GM19324 (cell line): ENCODE measurements at regions not wholly inside any gene's neighbourhood (a gene's known extent, or its start where the extent isn't known, plus 50 kb on each side); places are given as distances from the start of the nearest gene placed in this dataset.

Experiments used
- ATAC-seq: cut with Tn5 transposase; IDR thresholded peaks from one replicate; pipeline ENCODE4 v1.9.1; 2021; ENCODE audit warnings: mild to moderate bottlenecking, moderate library complexity; ENCODE audit not compliant: unreplicated experiment, low FRiP score

GRCh38 chr4:177033632-177034031 is 240.9 kb upstream of the VEGFC start:
- ATAC-seq, result no peak

- no peak for ATAC-seq
Observed at GRCh38 chr4:177041356-177041755, 248.6 kb upstream of the VEGFC start.

- ATAC-seq, result peak; percentile 78
Observed at GRCh38 chr4:177047070-177047850, 254.5 kb upstream of the VEGFC start.

GRCh38 chr4:177047851-177048174 is 255.1 kb upstream of the VEGFC start:
- ATAC-seq, result no peak

GRCh38 chr4:177051473-177052060 is 258.1 kb upstream of the NEIL3 start:
- ATAC-seq, result peak; percentile 89

DNA sequence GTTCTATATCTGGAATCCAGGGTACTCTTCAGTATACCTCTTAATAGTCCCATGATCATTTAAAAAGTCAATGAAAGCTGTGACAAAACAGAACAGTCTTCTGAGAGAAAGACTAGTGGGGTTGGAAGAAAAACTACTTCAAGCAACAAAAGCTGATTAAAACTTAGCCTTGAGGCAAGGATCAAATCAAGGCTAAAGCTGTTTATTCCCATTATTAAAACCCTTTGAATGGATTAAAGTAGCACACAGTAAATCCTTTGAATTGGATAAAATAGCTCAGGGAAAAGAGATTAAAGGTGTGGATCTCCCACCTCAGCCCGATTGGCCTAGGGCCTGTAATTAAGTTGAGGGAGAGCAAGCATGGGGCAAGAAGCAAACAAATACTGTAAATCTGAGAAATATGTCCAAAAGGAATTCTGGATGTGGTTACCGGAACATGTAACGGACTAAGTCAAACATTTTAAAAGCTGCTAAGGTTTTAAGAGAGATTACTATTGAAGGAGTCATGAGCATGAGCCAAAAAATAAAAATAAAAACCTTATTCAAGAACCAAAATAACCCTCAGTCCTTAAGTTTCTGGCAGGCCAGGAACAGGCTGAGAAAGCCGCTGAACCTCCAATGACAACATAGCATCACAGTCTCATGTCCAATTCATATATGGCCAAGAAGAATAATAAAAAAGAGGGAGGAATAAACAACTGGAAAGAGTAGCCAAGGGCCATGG is 257.3 kb upstream of the NEIL3 start:
- ATAC-seq, result no peak

GRCh38 chr4:177057186-177057585 is 252.5 kb upstream of the NEIL3 start:
- ATAC-seq, result no peak

- no peak for ATAC-seq
Observed at GRCh38 chr4:177064116-177064515, 245.6 kb upstream of the NEIL3 start.

DNA sequence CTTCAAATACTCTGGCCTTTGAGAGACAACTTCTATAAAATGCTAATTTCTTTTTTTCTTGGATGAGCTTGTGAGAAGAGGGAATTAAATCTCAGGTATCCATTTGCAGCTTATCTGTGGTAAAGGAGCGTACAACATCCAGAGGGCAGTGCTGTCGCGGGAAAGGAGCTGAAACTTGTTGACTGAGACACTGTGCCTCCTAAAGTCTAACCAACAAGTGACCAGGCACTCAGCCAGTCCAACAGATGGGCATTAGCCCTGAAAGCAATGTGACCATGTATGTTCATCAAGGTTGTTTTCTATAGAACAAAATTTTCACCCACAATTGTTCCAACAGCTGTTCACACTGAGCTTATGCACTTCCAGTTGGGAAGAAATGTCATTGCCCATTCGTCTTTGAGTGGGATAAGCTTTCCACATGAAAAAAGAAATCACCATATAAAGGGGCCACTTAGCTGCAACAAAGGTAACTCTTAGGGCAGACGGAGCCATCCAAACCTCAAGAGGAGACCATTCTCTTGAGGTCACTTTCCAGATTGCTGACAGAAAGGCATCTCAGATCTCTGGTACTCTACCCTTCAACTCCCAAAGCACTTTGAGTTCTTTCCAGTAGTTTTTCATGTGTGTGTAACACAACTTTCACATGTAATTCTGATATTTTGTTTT is 244.8 kb upstream of the NEIL3 start:
- no peak for ATAC-seq

DNA sequence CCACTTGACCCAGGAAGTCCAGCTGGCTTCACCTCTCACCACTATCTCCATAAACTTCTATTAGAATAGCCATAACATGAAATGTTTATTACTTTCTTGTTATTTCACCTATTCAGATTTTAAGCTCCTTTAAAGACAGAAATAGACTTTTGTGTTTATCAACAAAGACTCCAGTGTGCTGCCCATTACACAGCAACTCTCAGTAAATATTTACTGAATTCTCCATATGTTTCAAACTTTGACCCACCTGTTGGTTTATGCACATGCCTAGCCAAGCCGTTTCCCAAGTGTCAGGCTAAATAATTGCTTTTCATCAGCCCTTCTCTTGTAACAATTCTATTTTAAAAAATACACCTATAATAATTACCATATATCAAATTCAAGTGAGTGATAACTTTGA is 242.9 kb upstream of the NEIL3 start:
- no peak for ATAC-seq

DNA sequence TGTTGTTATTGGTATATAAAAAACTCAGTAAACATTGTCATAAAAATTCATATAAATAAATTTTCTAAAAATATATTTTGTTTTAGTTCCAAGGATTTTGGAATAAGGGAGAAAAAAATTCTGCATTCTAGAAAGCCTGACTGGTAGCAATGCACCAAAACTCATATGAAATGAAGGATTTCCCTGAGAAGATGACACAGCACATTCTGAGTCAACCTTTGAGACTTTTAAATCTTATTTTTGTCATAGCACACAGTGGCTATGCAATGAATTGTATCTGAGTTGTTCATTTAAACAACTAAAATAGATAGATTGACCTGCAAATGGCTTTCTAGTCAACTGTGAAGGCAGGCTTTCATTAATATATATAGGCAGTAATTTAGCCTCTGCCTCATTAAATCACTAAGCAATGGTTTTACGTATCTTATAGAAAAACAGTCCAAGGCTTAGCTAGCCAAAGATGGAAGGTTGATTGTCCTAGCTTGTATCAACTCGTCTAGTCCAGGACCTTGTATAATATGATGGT is 239.1 kb upstream of the NEIL3 start:
- no peak for ATAC-seq

DNA sequence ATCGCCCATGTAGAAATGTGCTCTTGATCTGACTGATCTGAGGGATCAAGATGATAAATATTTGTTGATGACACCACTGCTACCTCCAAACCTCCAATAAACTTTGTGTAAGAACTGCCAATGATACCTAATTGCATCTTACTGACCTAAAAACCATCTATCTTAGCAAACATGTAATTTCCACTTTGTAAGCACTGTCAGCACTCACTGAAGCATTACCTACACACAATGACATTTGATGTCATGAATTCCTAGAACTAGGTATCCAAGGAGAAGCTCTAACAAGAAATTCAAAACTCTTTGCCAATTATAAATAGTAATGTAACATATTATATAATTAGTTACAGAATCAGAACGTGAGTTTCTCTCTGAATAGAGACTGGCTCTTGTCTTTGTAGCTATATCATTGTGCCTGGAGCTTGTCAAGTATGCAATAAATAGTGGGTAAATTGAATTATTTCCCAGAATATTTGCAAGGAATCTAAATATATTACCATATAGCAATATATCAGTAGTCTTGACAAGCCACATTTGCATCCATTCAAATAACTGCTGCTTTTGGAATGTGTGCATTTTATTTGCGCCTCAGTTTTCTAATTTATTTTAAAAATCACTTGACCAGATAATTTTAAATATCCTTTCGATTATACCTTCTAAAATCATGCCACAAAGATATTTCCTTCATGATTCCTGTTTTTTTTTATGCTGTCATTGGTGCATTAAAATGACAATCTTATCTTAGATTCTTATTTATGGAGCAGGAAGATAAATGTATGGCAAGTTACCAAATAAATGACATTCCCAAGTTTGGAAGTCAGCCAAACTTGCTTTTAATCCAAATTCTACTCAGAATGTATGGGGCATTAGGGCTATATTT is 232.3 kb upstream of the NEIL3 start:
- ATAC-seq, result no peak

GRCh38 chr4:177079327-177079726 is 230.3 kb upstream of the NEIL3 start:
- ATAC-seq, result no peak

GRCh38 chr4:177080388-177080787 is 229.3 kb upstream of the NEIL3 start:
- ATAC-seq, result peak; percentile 96

DNA sequence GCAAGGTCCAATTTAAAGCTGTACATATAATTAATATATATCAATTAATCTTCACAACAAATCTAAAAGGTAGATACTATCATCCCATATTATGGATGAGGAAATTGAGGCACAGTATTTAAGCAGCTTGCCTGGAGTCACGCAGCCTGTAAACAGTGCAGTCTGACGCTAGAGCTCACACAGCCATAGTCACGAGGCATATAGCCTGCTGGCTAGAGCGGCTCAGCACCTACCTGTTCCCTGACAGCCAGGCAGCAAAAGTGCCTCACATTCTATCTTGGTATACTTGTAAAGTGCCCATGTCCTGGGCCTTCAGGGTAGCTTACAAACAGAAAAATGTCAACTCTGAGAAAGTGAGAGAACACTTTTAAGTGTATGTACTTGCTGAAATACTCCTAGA is 222.6 kb upstream of the NEIL3 start:
- ATAC-seq, result no peak

- ATAC-seq, result no peak
Observed at GRCh38 chr4:177087499-177087898, 222.2 kb upstream of the NEIL3 start.

- ATAC-seq, result no peak
Observed at GRCh38 chr4:177091515-177091914, 218.2 kb upstream of the NEIL3 start.

DNA sequence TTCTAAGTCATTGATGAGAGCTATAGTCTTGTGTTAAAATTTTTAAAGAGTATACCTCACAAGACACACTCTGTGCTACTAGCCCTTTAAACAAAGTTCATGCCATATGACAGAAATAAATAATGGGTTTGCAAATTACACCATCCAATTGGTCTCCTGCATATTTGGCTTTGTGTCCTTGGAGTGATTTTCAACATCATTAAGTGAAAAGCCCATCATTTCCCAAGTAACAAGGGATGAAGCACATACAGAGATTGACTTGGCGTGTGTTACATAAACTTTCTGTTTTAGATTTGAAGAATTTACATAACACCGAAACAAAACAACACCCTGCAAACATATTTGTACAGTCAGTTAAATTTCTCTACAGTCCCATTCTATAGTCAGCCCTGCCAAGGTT is 216.9 kb upstream of the NEIL3 start:
- ATAC-seq, result no peak

GRCh38 chr4:177093964-177094363 is 215.7 kb upstream of the NEIL3 start:
- no peak for ATAC-seq

DNA sequence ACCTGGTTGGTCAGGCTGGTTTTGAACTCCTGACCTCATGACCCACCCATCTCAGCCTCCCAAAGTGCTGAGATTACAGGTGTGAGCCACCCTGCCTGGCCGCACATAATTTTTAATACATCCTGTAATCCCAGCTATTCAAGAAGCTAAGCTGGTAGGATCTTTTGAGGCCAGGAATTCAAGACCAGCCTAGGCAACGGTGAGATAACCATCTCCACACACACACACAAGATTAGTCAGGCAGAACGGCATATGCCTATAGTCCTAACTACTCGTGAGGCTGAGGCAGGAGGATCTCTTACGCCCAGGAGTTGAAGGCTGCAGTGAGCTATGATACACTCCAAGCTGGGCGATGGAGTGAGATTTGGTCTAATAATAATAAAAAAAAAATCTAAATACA is 212.4 kb upstream of the NEIL3 start:
- no peak for ATAC-seq
